ENCODE measurements at regions not wholly inside any gene's neighbourhood (a gene's known extent, or its start where the extent isn't known, plus 50 kb on each side); places are given as distances from the start of the nearest gene placed in this dataset.

DNA sequence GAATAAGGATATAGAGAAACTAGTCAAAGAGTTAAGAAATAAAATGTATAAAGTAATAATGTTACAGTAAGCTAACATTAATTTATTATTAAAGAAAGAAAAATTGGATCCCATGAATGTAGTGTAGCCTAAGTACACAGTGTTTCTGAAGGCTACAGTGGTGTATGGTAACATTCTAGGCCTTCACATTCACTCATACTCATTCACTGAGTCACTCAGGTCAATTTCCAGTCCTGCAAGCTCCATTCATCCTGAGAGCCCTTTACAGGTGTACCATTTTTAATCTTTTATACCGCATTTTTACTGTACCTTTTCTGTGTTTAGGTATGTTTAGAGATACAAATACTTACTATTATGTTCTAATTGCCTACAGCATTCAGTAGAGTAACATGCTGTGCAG lies 120.6 kb upstream of the AGA start:
- no peak for DNase-seq (ENCODE audit: low read depth, low spot score)
- no peak overlapping the region for H3K4me3 ChIP-seq (ENCODE audit: low read depth, low read length)
- in situ Hi-C loops (cut with HindIII; ENCODE audit: low sequenced_read_pairs) = no loop called here
- TF ChIP-seq, protein P1, sequence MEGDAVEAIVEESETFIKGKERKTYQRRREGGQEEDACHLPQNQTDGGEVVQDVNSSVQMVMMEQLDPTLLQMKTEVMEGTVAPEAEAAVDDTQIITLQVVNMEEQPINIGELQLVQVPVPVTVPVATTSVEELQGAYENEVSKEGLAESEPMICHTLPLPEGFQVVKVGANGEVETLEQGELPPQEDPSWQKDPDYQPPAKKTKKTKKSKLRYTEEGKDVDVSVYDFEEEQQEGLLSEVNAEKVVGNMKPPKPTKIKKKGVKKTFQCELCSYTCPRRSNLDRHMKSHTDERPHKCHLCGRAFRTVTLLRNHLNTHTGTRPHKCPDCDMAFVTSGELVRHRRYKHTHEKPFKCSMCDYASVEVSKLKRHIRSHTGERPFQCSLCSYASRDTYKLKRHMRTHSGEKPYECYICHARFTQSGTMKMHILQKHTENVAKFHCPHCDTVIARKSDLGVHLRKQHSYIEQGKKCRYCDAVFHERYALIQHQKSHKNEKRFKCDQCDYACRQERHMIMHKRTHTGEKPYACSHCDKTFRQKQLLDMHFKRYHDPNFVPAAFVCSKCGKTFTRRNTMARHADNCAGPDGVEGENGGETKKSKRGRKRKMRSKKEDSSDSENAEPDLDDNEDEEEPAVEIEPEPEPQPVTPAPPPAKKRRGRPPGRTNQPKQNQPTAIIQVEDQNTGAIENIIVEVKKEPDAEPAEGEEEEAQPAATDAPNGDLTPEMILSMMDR (IDR thresholded peaks at IDR 0.05; ENCODE audit: low read depth, low read length) = no peak

DNA sequence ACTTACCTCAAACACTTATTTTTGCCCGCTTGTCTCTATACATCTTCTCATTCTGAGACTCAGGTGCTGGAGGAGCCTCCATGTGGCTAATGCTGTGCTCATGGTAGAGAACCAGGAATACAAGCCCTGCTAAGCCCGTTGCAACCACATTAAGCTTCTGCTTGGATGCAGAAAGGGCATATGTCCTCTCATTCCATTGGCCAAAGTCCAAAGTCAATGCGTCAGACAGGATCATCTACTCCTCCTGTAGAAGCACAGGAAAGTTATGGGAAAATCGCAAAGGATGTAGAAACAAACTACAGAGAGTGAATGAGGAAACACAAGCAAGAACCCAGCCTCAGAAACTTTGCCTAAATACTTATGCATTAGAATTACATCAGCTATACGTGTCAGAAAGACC lies 124.5 kb upstream of the AGA start:
- in situ Hi-C loops (cut with HindIII; ENCODE audit: low sequenced_read_pairs) = no loop called here
- no peak for DNase-seq (ENCODE audit: low read depth, low spot score)
- no peak overlapping the region for H3K4me3 ChIP-seq (ENCODE audit: low read depth, low read length)
- TF ChIP-seq, protein P1 (IDR thresholded peaks at IDR 0.05; ENCODE audit: low read depth, low read length) = no peak

DNA sequence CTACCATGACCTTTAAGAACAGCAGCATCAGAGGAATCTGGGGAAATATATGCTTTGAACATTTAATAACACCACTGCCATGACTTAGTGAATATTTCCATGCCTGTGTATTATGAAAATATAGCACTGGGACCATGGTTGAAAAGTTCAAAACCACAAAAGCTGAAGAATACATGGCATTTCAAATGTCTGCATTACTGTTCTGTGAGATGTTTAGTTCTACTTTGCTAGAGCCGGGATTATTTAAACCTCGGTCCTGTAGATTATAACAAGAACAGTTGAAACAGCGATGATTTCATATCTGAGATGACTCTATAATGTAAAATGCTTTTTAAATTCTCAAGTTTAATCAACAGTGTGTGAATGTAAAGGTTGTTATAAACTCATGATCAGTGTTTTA lies 126.7 kb upstream of the AGA start:
- TF ChIP-seq, protein P1 (IDR thresholded peaks at IDR 0.05; ENCODE audit: low read depth, low read length) = no peak
- H3K4me3 ChIP-seq (ENCODE audit: low read depth, low read length) = no peak overlapping the region
- DNase-seq (ENCODE audit: low read depth, low spot score) = no peak
- in situ Hi-C loops (cut with HindIII; ENCODE audit: low sequenced_read_pairs) = no loop called here

DNA sequence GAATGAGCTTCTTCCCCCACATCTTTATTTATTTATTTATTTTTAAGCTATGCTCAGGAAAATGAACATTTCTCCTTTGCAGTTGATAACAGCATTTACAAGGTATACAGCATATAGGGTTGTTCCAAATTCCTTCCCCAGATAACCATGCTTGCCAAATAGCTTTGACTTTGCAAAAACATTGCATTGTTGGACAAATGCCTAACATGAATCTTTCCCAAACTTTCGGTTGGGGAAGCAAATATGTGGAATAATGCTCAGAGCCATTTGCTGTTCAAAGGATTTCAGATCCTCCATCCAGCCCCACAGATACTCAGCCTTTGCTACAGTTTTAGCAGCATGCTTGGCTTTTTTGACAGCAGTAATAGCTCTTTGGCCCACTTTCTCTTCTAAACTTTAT lies 127.2 kb upstream of the AGA start:
- TF ChIP-seq, protein P1 (IDR thresholded peaks at IDR 0.05; ENCODE audit: low read depth, low read length) = no peak
- H3K4me3 ChIP-seq (ENCODE audit: low read depth, low read length) = no peak overlapping the region
- no peak for DNase-seq (ENCODE audit: low read depth, low spot score)
- in situ Hi-C loops (cut with HindIII; ENCODE audit: low sequenced_read_pairs) = no loop called here

GRCh38 chr4:177573507-177573906 lies 131.3 kb upstream of the AGA start:
- DNase-seq (ENCODE audit: low read depth, low spot score) = peak; percentile 81
- no peak overlapping the region for H3K4me3 ChIP-seq (ENCODE audit: low read depth, low read length)
- in situ Hi-C loops (cut with HindIII; ENCODE audit: low sequenced_read_pairs) = no loop called here
- TF ChIP-seq, protein P1 (IDR thresholded peaks at IDR 0.05; ENCODE audit: low read depth, low read length) = no peak

DNA sequence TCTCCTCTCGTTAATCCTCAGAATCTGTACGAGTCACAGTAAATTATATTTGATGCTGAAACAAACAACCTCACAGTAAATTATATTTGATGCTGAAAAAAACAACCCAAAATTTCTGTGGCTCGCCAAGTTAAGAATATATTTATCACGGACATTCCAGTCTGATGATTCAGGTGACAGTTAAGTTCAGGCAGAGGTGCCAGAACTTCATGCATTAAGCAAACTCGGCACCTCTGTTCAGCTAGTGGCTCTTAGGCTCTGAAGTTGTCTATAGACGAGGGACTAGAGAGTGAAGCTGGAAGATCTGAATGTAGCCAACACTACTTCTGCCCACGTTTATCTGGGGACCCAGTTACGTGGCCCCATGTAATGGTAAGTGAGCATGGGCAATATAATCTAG lies 132.2 kb upstream of the AGA start:
- TF ChIP-seq, protein P1 (IDR thresholded peaks at IDR 0.05; ENCODE audit: low read depth, low read length) = no peak
- DNase-seq (ENCODE audit: low read depth, low spot score) = peak; percentile 22
- H3K4me3 ChIP-seq (ENCODE audit: low read depth, low read length) = no peak overlapping the region
- in situ Hi-C loops (cut with HindIII; ENCODE audit: low sequenced_read_pairs) = no loop called here

DNA sequence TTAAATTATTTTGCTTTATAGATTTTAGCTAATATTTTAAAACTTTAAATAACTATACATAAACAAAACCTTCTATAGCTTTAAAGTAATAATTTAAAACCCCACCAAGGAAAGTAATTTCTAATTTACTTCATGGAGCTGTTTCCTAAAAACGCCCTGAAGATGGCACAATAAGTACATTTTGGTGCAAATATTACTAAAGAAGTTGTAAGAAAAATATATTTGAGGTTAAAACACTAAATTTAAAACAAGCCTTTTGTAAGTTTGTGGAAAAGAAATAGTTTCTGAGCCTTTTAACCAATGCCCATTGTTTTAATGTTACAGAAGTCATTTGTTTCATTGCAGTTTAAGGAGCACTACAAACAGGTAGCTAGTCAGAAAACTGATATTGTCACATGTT lies 137.4 kb upstream of the AGA start:
- no peak overlapping the region for H3K4me3 ChIP-seq (ENCODE audit: low read depth, low read length)
- TF ChIP-seq, protein P1 (IDR thresholded peaks at IDR 0.05; ENCODE audit: low read depth, low read length) = peak; percentile 24
- in situ Hi-C loops (cut with HindIII; ENCODE audit: low sequenced_read_pairs) = no loop called here
- DNase-seq (ENCODE audit: low read depth, low spot score) = no peak

Data from astrocyte of the spinal cord (primary cell).